WTC11 (cell line): ENCODE measurements at regions not wholly inside any gene's neighbourhood (a gene's known extent, or its start where the extent isn't known, plus 50 kb on each side); places are given as distances from the start of the nearest gene placed in this dataset.
"Not testable (repeated sequence)": the region's sequence is repeated elsewhere in the genome, so short reads cannot be mapped to it uniquely, and the experiment has no call there.

Experiments used
- ATAC-seq: fragments of 200-7000 bp; cut with Tn5 transposase; 2 replicates; pipeline ENCODE4 v1.10.0; 2021; ENCODE audit warnings: mild to moderate bottlenecking, moderate library complexity
- CTCF ChIA-PET: fragments of 300-600 bp; sonication (Branson Sonifier 250); formaldehyde crosslinking; loops from one replicate; lab custom pipeline; 2021; ENCODE audit warnings: antibody characterized with exemption; lab: Charles Lee
- POLR2A ChIA-PET: fragments of 350-600 bp; sonication (Branson Sonifier 250); formaldehyde crosslinking; loops from one replicate; lab custom pipeline; 2021; ENCODE audit warnings: antibody characterized with exemption; lab: Charles Lee
- DNase-seq: peaks from one replicate; pipeline ENCODE4 v3.0.0; 2021; ENCODE audit warnings: low spot score
- H3K27ac Mint-ChIP-seq: 2 replicates; pipeline ENCODE4 v1.8.0; 2021; ENCODE audit warnings: mixed read lengths
- H3K27me3 Mint-ChIP-seq: 2 replicates; pipeline ENCODE4 v1.8.0; 2021; ENCODE audit warnings: low read depth, mild to moderate bottlenecking, moderate library complexity, mixed read lengths
- H3K36me3 Mint-ChIP-seq: 2 replicates; pipeline ENCODE4 v1.8.0; 2021; ENCODE audit warnings: mixed read lengths
- H3K4me1 Mint-ChIP-seq: 2 replicates; pipeline ENCODE4 v1.8.0; 2022; ENCODE audit warnings: mixed read lengths
- H3K4me3 Mint-ChIP-seq: 2 replicates; pipeline ENCODE4 v1.8.0; 2021; ENCODE audit warnings: mild to moderate bottlenecking, moderate library complexity, mixed read lengths
- H3K9me3 Mint-ChIP-seq: 2 replicates; pipeline ENCODE4 v1.8.0; 2021; ENCODE audit warnings: mixed read lengths
- ARID4B ChIP-seq: sonication (generic); formaldehyde crosslinking; IDR thresholded peaks from 2 replicates; pipeline ENCODE4 v1.8.0; 2023; ENCODE audit warnings: missing genetic modification reagents, mild to moderate bottlenecking, borderline replicate concordance
- ATF6 ChIP-seq: sonication (generic); formaldehyde crosslinking; IDR thresholded peaks from 2 replicates; pipeline ENCODE4 v1.8.1; 2023; ENCODE audit warnings: mild to moderate bottlenecking, missing genetic modification reagents
- EMX1 ChIP-seq: fragments of 250-450 bp; sonication (Bioruptor Pico); IDR thresholded peaks from 2 replicates; pipeline ENCODE4 v1.8.0; 2021; ENCODE audit warnings: mild to moderate bottlenecking
- ESRRA ChIP-seq: sonication (generic); formaldehyde crosslinking; IDR thresholded peaks from 2 replicates; pipeline ENCODE4 v1.8.1; 2022; ENCODE audit warnings: mild to moderate bottlenecking, missing genetic modification reagents, borderline replicate concordance
- FOXP4 ChIP-seq: sonication (generic); formaldehyde crosslinking; IDR thresholded peaks from 2 replicates; pipeline ENCODE4 v1.8.0; 2022; ENCODE audit warnings: mild to moderate bottlenecking, missing genetic modification reagents
- MYBL2 ChIP-seq: sonication (generic); formaldehyde crosslinking; IDR thresholded peaks from 2 replicates; pipeline ENCODE4 v1.8.1; 2023; ENCODE audit warnings: mild to moderate bottlenecking, moderate library complexity, missing genetic modification reagents
- NFE2L1 ChIP-seq: sonication (generic); formaldehyde crosslinking; IDR thresholded peaks from 2 replicates; pipeline ENCODE4 v1.8.1; 2023; ENCODE audit warnings: missing genetic modification reagents
- PRDM15 ChIP-seq: sonication (generic); formaldehyde crosslinking; IDR thresholded peaks from 2 replicates; pipeline ENCODE4 v1.8.0; 2022; ENCODE audit warnings: missing genetic modification reagents
- PREB ChIP-seq: sonication (generic); formaldehyde crosslinking; IDR thresholded peaks from 2 replicates; pipeline ENCODE4 v1.8.1; 2022; ENCODE audit warnings: mild to moderate bottlenecking, missing genetic modification reagents, moderate library complexity, borderline replicate concordance
- SOX15 ChIP-seq: fragments of 250-450 bp; sonication (Bioruptor Pico); IDR thresholded peaks from 2 replicates; pipeline ENCODE4 v1.9.0; 2021; ENCODE audit warnings: mild to moderate bottlenecking
- USF1 ChIP-seq: sonication (generic); formaldehyde crosslinking; IDR thresholded peaks from 2 replicates; pipeline ENCODE4 v1.8.0; 2022; ENCODE audit warnings: mild to moderate bottlenecking, missing genetic modification reagents
- ZBTB43 ChIP-seq: sonication (generic); formaldehyde crosslinking; IDR thresholded peaks from 2 replicates; pipeline ENCODE4 v1.8.1; 2023; ENCODE audit warnings: mild to moderate bottlenecking, missing genetic modification reagents
- ZNF425 ChIP-seq: fragments of 250-450 bp; sonication (Bioruptor Pico); conservative IDR thresholded peaks from 2 replicates; pipeline ENCODE4 v1.9.0; 2021; ENCODE audit warnings: mild to moderate bottlenecking

GRCh38 chr2:211014906-211015305 lies 458.5 kb downstream of the CPS1 start (continued):
- TF ChIP-seq ATF6 (CRISPR knock-in tag) = no peak
- TF ChIP-seq NFE2L1 (CRISPR knock-in tag) = no peak
- TF ChIP-seq ARID4B (CRISPR knock-in tag) = no peak
- TF ChIP-seq PRDM15 = no peak
- TF ChIP-seq ZBTB43 (CRISPR knock-in tag) = no peak
- no peak for TF ChIP-seq USF1 (CRISPR knock-in tag)
- no peak for TF ChIP-seq SOX15 (CRISPR knock-in tag)
- no peak for TF ChIP-seq FOXP4
- no peak for TF ChIP-seq PREB (CRISPR knock-in tag)
- no peak for TF ChIP-seq ZNF425 (CRISPR knock-in tag)
- no peak for TF ChIP-seq EMX1 (CRISPR knock-in tag)
- TF ChIP-seq MYBL2 (CRISPR knock-in tag) = no peak
- no peak for TF ChIP-seq ESRRA (CRISPR knock-in tag)

- DNase-seq = not testable (repeated sequence)
Observed at GRCh38 chr2:211025089-211025488, 468.7 kb downstream of the CPS1 start.

More at GRCh38 chr2:211025089-211025488, 468.7 kb downstream of the CPS1 start:
- peaks cover 41% of the 10 kb centered on the region for H3K36me3 Mint-ChIP-seq
- POLR2A ChIA-PET, H3K27ac Mint-ChIP-seq, CTCF ChIA-PET, ATAC-seq, H3K4me3 Mint-ChIP-seq, H3K27me3 Mint-ChIP-seq, H3K4me1 Mint-ChIP-seq: not testable (repeated sequence)
- peaks cover 70% of the 10 kb centered on the region for H3K9me3 Mint-ChIP-seq
